ENCODE measurements at regions not wholly inside any gene's neighbourhood (a gene's known extent, or its start where the extent isn't known, plus 50 kb on each side); places are given as distances from the start of the nearest gene placed in this dataset.

DNA sequence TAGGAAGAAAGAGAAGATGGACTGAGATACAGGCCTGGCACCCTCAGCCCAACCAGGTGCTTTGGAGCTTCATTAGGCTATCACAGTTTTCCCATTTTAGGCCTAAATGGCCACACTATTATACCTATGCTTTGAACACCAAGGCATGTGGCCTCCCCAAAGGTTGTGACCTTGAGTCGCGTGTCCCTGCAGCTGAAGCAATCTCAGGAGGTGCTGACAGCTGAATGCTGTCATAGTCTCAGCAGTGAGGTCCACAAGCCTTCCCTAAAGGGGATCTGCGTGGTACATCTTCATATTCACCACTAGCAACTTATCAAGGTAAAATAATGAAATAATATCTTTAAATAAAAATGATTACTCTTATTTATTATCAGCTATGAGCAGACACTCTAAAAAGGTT is 707.9 kb upstream of the NRSN1 start:
- H3K36me3 Mint-ChIP-seq (ENCODE audit: unreplicated experiment) = no peaks in the 10 kb centered on the region
- no peaks in the 10 kb centered on the region for H3K9me3 Mint-ChIP-seq (ENCODE audit: unreplicated experiment)
- H3K27me3 Mint-ChIP-seq (ENCODE audit: unreplicated experiment) = no peaks in the 10 kb centered on the region
- no peak overlapping the region for H3K27ac Mint-ChIP-seq (ENCODE audit: unreplicated experiment)
- no peak overlapping the region for H3K4me3 Mint-ChIP-seq (ENCODE audit: unreplicated experiment)
- no peak for DNase-seq (ENCODE audit: extremely low spot score, unreplicated experiment)
- TF ChIP-seq, protein P1, sequence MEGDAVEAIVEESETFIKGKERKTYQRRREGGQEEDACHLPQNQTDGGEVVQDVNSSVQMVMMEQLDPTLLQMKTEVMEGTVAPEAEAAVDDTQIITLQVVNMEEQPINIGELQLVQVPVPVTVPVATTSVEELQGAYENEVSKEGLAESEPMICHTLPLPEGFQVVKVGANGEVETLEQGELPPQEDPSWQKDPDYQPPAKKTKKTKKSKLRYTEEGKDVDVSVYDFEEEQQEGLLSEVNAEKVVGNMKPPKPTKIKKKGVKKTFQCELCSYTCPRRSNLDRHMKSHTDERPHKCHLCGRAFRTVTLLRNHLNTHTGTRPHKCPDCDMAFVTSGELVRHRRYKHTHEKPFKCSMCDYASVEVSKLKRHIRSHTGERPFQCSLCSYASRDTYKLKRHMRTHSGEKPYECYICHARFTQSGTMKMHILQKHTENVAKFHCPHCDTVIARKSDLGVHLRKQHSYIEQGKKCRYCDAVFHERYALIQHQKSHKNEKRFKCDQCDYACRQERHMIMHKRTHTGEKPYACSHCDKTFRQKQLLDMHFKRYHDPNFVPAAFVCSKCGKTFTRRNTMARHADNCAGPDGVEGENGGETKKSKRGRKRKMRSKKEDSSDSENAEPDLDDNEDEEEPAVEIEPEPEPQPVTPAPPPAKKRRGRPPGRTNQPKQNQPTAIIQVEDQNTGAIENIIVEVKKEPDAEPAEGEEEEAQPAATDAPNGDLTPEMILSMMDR (IDR thresholded peaks at IDR 0.05) = no peak
- H3K4me1 Mint-ChIP-seq (ENCODE audit: unreplicated experiment) = peaks cover 16% of the 10 kb centered on the region

DNA sequence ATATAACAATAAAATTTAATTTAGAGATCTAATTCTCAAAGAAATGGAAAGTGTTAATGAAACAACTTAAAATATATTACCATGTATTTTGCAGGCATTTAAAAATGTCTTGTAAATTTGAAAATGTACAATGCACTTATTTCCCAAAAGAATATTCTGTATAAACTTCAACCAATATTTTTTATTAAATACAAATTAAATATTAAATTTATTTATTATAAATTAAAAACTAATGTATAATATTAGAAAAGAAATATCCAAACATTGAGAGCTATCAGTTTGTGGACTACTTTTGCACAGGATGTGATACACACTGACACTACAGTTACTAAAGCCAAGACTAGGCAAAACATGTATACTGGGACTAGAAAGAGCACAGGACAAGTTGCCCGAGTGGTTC is 707.0 kb upstream of the NRSN1 start:
- TF ChIP-seq, protein P1 (IDR thresholded peaks at IDR 0.05) = no peak
- H3K4me1 Mint-ChIP-seq (ENCODE audit: unreplicated experiment) = peaks cover 6% of the 10 kb centered on the region
- H3K36me3 Mint-ChIP-seq (ENCODE audit: unreplicated experiment) = no peaks in the 10 kb centered on the region
- no peaks in the 10 kb centered on the region for H3K9me3 Mint-ChIP-seq (ENCODE audit: unreplicated experiment)
- H3K27me3 Mint-ChIP-seq (ENCODE audit: unreplicated experiment) = no peaks in the 10 kb centered on the region
- DNase-seq (ENCODE audit: extremely low spot score, unreplicated experiment) = no peak
- H3K4me3 Mint-ChIP-seq (ENCODE audit: unreplicated experiment) = no peak overlapping the region
- no peak overlapping the region for H3K27ac Mint-ChIP-seq (ENCODE audit: unreplicated experiment)

- no peaks in the 10 kb centered on the region for H3K4me1 Mint-ChIP-seq (ENCODE audit: unreplicated experiment)
- no peak for DNase-seq (ENCODE audit: extremely low spot score, unreplicated experiment)
- no peaks in the 10 kb centered on the region for H3K9me3 Mint-ChIP-seq (ENCODE audit: unreplicated experiment)
- no peaks in the 10 kb centered on the region for H3K27me3 Mint-ChIP-seq (ENCODE audit: unreplicated experiment)
- TF ChIP-seq, protein P1 (IDR thresholded peaks at IDR 0.05) = no peak
- H3K27ac Mint-ChIP-seq (ENCODE audit: unreplicated experiment) = no peak overlapping the region
- H3K4me3 Mint-ChIP-seq (ENCODE audit: unreplicated experiment) = no peak overlapping the region
- H3K36me3 Mint-ChIP-seq (ENCODE audit: unreplicated experiment) = no peaks in the 10 kb centered on the region
Measured at GRCh38 chr6:23420659-23421350, 705.2 kb upstream of the NRSN1 start.

- no peak for DNase-seq (ENCODE audit: extremely low spot score, unreplicated experiment)
- Mint-ChIP-seq H3K27me3 (ENCODE audit: unreplicated experiment) (no peaks in the 10 kb centered on the region), H3K4me1 (ENCODE audit: unreplicated experiment) (no peaks in the 10 kb centered on the region), H3K4me3 (ENCODE audit: unreplicated experiment) (no peak overlapping the region), H3K9me3 (ENCODE audit: unreplicated experiment) (peaks cover 10% of the 10 kb centered on the region), H3K27ac (ENCODE audit: unreplicated experiment) (no peak overlapping the region), H3K36me3 (ENCODE audit: unreplicated experiment) (no peaks in the 10 kb centered on the region)
- TF ChIP-seq, protein P1 (IDR thresholded peaks at IDR 0.05) = no peak
Measured at GRCh38 chr6:23424584-23424983, 701.4 kb upstream of the NRSN1 start.

GRCh38 chr6:23435126-23435525 is 690.9 kb upstream of the NRSN1 start:
- Mint-ChIP-seq H3K27ac (ENCODE audit: unreplicated experiment) (no peak overlapping the region), H3K9me3 (ENCODE audit: unreplicated experiment) (peaks cover 18% of the 10 kb centered on the region), H3K36me3 (ENCODE audit: unreplicated experiment) (no peaks in the 10 kb centered on the region), H3K4me1 (ENCODE audit: unreplicated experiment) (no peaks in the 10 kb centered on the region), H3K27me3 (ENCODE audit: unreplicated experiment) (peaks cover 7% of the 10 kb centered on the region), H3K4me3 (ENCODE audit: unreplicated experiment) (no peak overlapping the region)
- TF ChIP-seq, protein P1 (IDR thresholded peaks at IDR 0.05) = no peak
- no peak for DNase-seq (ENCODE audit: extremely low spot score, unreplicated experiment)

All from osteocyte (in vitro differentiated cells).